Epithelial cell of esophagus (primary cell): ENCODE measurements at regions not wholly inside any gene's neighbourhood (a gene's known extent, or its start where the extent isn't known, plus 50 kb on each side); places are given as distances from the start of the nearest gene placed in this dataset.

ENCODE experiments used
- DNase-seq: peaks from one replicate; pipeline ENCODE4 v3.0.0; 2010; ENCODE audit warnings: low read depth
- H3K4me3 ChIP-seq: 2 replicates; pipeline ENCODE4 v1.5.1; 2011; ENCODE audit warnings: mild to moderate bottlenecking, low read length, control low read depth
- TF ChIP-seq, protein P1 (sequence below): IDR thresholded peaks from 2 replicates; pipeline ENCODE4 v1.5.1; 2011; ENCODE audit warnings: low read depth, mild to moderate bottlenecking, low read length, control low read depth, inconsistent platforms; ENCODE audit not compliant: insufficient read depth; ENCODE audit errors: missing control alignments

DNA sequence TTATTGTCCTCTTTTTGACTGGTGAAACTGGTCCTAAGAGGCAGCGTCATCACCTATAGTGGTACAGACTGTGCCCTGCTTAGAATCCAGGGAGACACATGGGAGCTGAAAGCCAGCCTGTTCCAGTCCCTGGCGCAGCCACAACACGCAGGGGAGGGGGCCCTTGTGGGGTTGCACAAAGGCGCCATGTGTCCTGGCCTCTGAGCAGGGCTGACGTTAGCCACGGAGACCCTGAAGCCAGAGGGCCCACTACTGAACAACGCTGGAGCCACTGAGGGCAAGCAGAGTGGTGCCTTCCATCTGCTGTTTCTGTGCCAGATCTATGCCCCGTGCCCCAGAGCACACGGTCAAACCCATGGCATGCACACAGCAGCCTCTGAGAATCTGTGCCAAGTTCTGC lies 147.3 kb downstream of the ACTL7B start:
- H3K4me3 ChIP-seq = no peak overlapping the region
- TF ChIP-seq, protein P1, sequence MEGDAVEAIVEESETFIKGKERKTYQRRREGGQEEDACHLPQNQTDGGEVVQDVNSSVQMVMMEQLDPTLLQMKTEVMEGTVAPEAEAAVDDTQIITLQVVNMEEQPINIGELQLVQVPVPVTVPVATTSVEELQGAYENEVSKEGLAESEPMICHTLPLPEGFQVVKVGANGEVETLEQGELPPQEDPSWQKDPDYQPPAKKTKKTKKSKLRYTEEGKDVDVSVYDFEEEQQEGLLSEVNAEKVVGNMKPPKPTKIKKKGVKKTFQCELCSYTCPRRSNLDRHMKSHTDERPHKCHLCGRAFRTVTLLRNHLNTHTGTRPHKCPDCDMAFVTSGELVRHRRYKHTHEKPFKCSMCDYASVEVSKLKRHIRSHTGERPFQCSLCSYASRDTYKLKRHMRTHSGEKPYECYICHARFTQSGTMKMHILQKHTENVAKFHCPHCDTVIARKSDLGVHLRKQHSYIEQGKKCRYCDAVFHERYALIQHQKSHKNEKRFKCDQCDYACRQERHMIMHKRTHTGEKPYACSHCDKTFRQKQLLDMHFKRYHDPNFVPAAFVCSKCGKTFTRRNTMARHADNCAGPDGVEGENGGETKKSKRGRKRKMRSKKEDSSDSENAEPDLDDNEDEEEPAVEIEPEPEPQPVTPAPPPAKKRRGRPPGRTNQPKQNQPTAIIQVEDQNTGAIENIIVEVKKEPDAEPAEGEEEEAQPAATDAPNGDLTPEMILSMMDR = no peak
- DNase-seq = no peak

DNA sequence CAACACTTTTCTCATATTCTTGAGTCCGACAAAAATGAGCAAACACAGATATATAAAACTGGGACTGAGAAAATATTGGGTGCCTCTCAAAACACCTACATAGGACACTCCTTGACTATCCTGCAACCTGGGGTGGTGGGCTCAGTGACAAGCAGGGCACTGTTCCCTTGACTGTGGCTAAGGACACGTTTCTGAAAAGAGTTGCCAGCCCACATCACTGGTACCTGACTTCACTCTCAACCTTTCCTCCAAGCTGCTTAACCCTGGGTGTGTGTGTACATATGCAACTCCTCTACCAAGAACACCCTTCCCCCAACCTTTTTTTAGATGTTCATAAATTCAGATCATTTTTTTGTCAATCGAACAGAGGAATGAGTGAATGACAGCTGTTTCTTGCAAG lies 148.7 kb downstream of the ACTL7B start:
- H3K4me3 ChIP-seq = no peak overlapping the region
- DNase-seq = no peak
- TF ChIP-seq, protein P1 = no peak

DNA sequence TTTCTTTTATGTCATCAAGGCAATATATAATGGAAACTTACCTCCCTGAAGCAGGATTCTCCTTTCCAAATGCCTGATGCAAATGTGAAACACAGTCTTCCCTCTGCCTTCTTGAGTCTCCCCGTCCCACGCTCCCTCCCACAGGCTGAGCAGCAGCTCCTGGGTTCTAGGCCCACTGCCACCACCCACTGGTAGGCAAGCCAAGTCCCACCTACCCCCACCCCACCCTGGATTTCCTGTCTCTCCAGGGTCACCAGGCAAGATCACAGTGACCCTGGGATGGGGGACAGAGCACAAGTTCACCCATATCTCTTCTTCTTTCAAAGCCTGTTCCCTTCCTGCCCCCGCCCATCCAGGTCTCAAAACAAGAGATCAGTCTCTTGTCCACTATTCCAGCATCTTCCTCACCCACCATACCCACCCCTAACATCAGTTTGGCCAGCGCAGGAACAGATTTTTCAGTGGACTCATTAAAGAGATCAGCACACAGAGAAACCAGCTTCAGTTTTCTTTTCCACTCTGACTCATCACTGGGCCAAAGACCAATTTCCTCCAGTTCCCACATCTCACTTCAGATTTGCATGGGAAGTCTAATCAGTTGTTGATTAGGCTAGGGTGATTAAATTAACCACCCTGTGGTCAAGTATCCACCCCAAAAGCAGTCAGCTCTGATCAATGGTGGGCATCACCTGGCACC lies 151.5 kb downstream of the ACTL7B start:
- TF ChIP-seq, protein P1 = no peak
- DNase-seq = peak; percentile 44
- no peak overlapping the region for H3K4me3 ChIP-seq

DNA sequence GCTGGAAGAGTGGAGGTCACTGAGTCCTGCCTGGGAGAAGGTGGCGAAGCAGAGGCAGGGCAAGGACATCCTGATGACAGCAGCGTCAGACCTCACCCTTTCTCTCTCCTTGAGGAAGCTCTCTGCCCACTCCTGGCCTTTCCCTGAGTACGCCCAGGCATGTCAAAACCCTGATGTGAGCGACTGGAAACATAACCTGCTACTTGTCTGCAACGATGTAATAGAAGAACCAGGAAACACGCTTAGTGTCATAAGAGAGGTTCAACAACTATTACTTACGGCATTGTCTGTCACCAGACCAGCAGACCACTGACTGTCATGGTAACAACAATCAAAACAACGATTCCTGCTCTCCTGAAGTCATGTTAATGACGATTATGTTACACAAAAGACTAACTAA lies 152.4 kb downstream of the ACTL7B start:
- TF ChIP-seq, protein P1 = no peak
- peak; percentile 62 for DNase-seq
- no peak overlapping the region for H3K4me3 ChIP-seq

DNA sequence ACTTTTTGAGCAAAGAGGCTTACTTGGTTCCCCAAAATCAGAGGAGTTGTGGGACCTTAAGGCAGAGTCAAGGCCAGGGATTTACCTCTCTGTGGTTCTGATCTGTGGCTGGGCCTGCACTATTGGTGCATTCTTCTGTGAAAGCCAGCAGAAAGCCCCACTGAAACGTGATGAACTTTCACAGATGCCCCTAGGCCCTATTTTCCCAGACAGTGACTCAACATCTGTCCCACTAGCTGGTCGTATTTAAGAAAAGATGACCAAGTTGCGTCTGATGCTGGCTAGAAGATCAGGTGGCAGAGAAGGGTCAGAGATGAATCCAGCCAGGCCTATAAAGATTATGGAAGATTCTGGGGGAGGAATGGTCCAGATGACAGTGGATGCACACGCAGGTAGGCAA lies 153.1 kb downstream of the ACTL7B start:
- TF ChIP-seq, protein P1 = no peak
- no peak for DNase-seq

DNA sequence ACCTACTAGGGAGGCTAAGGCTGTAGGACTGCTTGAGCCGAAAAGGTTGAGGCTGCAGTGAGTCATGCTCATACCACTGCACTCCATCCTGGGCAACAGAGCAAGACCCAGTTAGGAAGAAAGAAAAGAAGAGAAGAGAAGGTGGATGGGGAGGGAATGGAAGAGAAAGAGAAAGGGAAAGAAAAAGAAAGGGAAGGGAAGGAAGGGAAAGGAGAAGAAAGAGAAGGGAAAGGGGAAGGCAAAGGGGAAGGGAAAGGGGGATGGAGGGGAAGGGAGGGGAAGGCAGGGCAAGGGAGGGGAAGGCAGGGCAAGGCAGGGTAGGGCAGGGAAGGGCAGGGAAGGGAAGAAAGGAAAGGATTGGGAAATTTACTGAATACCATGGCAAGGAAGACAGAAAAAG lies 157.0 kb downstream of the ACTL7B start:
- no peak for DNase-seq
- H3K4me3 ChIP-seq = no peak overlapping the region
- TF ChIP-seq, protein P1 = no peak

More for the DNA sequence above, 153.1 kb downstream of the ACTL7B start:
- no peak overlapping the region for H3K4me3 ChIP-seq

DNA sequence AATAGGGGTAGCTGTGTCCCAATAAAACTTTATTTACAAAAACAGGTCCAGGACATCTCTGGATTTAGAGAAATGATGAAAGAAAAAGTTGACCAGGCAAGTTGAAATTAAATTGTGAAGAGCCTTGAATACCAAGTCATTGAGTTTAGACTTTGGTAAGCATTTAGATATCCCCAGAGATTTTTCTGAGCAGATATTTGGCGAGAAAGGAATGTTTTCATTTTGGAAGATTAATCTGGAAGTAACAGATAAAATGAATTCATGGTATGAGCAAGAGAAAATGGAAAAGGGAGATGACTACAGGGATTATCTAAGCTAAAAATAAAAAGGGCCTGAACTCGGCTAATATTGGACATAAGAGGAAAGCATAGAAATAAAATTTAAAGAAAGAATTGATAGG lies 157.6 kb downstream of the ACTL7B start:
- TF ChIP-seq, protein P1 = no peak
- no peak overlapping the region for H3K4me3 ChIP-seq
- DNase-seq = no peak
